G401 (cell line): ENCODE measurements at regions not wholly inside any gene's neighbourhood (a gene's known extent, or its start where the extent isn't known, plus 50 kb on each side); places are given as distances from the start of the nearest gene placed in this dataset.
"Not testable (repeated sequence)": the region's sequence is repeated elsewhere in the genome, so short reads cannot be mapped to it uniquely, and the experiment has no call there.

Experiments
- DNase-seq: peaks from one replicate; pipeline ENCODE4 v3.0.0-alpha.2; 2015; ENCODE audit warnings: low spot score
- in situ Hi-C: cut with HindIII; loops from 2 replicates; pipeline ENCODE4 v1.10.0; 2016; ENCODE audit warnings: low sequenced_read_pairs, mixed read lengths

DNA sequence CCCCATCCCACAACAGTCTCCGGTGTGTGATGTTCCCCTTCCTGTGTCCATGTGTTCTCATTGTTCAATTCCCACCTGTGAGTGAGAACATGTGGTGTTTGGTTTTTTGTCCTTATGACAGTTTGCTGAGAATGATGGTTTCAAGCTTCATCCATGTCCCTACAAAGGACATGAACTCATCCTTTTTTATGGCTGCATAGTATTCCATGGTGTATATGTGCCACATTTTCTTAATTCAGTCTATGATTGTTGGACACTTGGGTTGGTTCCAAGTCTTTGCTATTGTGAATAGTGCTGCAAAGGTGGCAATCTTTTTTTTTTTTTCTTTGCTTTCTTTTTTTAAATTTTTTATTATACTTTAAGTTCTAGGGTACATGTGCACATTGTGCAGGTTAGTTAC, 406.7 kb upstream of the ATP5MC3 start:
- in situ Hi-C loops, DNase-seq: not testable (repeated sequence)

DNA sequence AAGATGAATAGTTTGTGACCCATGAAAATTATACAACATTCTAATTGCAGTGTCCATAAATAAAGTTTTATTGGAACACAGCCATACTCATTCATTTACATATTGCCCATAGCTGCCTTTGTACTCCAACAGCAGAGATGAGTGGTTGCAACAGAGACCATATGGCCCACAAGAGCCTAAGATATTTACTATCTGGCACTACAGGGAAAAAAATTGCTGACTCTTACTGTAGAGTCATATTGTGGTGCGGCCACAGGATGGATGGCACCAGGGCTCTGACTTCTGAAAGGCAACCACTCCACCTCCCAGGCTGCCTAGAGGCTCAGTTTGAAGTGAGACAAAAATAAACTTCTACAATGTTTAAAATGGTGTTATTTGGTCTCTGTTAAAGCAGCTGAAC, 404.0 kb upstream of the ATP5MC3 start:
- DNase-seq: no peak
- in situ Hi-C loops: no loop called here

DNA sequence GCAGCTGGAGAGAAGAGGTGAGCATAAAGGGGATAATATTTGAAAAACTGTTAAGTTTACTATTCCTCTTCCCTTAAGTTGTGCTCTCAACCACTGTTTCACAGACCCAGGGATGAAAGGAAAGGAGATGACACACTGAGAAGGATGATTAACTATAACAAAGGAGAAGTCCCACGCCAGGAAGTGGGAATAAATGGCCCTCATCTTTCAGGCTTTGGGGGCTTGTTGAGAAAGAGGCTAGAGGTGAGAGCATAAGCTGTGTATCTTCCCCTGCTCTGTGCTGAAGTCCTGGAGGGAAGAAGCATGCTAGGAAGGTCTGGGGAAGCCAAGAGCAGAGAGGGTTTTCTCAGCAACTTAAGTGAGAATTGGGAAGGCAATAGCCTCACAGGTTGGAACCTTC, 399.1 kb upstream of the ATP5MC3 start:
- DNase-seq: no peak
- in situ Hi-C loops: no loop called here

DNA sequence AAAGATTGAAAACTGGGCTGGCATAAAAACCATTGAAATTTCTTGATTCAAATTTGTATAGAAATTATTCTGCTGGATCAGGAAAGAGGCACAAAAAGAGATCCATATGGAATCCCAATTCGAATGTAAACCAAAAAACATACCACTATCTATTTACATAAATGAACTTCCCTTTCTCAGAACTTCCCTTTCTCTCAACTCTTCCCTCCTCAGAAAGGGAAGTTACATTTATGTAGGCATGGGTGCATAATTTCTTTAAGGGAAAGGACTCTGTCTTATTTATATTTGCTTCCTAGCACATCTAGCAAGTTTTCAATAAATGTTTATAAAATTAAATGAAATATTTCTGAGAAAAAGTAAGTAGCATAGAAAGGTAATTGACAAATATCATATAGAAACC, 398.1 kb upstream of the ATP5MC3 start:
- no peak for DNase-seq
- in situ Hi-C loops: no loop called here

DNA sequence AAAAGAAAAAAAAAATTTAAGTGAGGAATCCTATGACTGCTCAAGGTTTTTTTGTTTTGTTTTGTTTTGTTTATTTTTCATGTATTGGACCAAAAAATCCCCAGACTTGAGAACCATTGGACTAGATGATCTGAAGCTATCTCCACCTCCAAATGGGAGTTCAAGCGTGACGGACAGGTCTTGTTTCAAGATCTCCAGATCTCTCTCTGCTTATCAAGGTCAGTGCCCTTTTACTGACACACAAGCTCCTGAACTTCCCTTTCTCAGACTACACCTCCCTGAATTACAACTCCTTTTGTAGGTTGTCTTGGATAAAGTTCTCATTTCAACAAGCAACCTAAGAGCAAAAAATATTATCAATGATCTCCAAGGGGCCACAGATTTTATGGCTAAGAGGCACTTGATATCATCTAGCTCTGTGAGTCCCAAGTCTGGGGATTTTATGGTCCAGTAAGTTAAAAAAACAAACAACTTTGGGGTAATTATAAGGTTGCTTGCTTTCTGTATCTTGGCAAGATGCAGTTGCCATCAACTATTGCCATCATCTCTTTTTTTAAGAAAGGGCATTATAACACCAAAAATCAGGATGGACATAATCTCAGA, 396.0 kb upstream of the ATP5MC3 start:
- in situ Hi-C loops: no loop called here
- DNase-seq: no peak

DNA sequence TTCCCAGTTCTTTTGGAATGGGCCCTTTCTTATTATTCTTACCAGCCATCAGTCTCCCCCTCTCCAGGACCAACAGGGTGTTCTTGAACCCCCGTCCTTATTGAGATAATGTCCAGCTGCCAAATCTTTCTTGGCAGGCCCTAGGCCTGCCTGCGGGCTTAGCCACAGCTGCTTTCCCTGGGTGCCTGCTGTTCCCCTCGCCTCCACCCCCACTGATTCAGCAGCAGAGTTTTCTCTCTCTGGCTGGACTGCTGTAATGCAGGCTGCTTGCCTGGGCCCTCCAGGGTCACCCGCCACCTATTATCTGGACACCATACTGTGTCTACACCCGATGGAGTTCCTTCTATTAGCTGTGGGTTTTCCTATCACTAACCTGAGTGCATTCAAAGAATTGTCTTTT, 395.4 kb upstream of the ATP5MC3 start:
- in situ Hi-C loops: no loop called here
- DNase-seq: no peak

DNA sequence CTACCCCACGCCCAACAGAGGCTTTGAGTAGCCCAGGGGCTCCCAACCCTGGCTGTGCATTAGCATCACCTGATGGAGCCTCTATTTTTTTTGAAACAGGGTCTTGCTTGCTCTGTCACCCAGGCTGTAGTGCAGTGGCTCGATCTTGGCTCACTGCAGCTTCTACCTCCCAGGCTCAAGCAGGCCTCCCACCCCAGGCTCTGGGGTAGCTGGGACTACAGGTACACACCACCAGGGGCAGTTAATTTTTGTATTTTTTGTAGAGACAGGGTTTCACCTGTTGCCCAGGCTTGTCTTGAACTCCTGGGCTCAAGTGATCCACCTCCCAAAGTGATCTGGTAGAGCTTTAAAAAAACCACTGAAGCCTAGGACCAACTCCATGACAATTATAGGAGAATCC, 394.8 kb upstream of the ATP5MC3 start:
- no peak for DNase-seq
- in situ Hi-C loops: no loop called here

DNA sequence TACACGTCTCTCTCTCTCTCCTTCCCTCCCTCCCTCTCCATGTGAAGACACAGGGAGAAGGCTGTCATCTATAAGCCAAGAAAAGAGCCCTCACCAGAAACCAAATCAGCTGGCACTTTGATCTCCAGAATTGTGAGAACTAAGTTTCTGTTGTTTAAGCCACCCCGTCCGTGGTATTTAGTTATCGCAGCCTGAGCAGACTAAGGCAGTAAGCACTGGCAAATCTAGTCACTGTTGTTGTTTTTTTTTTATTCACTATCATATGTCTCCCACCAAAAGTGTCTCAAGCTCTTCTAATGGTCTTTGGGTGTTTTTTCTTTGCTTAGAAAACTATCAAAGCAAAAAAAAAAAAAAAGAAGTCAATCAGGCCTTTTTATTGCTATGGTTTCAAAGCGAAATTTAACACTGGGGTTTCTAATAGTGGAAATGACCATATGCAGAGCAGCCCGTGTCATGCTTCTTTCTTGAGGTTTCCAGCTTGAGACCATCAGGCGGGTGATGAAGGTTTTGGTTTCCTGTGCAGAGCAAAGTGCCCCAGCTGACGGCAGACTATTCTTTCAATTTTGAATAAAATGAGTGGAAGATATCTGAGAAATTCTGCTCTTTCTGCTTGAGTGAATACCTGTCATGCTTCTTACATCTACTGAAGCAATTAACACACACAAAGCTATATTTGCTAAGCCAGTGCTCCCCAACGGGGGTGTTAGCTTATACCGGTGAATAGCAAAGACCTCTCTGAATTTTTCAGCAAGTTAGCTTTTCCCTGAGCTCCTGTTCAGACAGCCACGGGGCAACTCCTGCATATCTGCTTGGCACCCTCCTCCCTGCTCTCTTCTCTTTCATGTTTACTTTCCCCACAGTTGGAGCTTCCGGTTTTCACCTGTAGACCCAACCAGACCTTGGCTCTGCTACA, 394.1 kb upstream of the ATP5MC3 start:
- in situ Hi-C loops: no loop called here
- no peak for DNase-seq

DNA sequence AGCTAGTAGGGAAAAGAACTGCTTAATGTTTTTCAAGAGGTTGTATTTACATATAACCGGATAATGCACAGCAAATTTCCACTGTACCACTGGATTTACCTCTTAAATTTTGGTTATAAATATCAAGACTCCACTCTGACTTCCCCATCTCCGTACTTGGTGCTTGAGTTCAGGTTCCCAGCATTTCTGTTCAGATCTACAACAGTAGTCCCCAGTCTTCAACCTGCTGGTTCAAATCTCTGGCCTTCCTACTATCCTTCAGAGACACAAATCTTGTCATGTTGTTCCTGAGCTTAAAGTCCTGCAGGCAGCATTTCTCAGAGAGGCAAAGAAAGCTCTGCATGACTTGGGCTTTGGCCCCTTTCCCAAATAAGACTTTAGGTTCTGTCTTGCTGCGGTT, 392.6 kb upstream of the ATP5MC3 start:
- DNase-seq: no peak
- in situ Hi-C loops: no loop called here

DNA sequence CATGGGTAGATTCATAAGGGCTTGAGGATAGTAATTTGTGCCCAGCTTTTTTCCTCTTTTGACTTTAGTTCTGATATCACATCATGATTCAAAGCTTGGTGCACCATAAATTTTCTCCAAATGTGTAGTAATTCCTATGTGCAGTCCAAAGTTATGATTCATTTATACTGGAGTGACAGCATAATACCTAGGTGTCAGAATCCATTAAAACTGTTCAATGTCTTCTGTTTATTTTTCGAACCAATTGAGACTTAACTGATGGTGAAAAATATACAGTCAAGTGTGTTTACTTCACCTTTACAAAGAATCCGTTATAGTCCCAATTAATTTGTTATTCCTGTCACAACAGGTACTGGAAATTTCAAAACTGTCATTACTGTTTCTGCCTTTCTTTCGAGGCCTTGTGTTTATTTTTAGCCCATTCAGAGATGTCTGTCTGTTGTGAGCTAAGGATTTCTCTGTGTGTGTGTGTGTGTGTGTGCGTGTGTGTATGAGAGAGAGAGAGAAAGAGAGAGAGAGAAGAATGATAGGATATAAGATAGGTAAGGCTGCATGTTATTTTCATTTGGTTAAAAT, 389.7 kb upstream of the ATP5MC3 start:
- no peak for DNase-seq
- in situ Hi-C loops: no loop called here

DNA sequence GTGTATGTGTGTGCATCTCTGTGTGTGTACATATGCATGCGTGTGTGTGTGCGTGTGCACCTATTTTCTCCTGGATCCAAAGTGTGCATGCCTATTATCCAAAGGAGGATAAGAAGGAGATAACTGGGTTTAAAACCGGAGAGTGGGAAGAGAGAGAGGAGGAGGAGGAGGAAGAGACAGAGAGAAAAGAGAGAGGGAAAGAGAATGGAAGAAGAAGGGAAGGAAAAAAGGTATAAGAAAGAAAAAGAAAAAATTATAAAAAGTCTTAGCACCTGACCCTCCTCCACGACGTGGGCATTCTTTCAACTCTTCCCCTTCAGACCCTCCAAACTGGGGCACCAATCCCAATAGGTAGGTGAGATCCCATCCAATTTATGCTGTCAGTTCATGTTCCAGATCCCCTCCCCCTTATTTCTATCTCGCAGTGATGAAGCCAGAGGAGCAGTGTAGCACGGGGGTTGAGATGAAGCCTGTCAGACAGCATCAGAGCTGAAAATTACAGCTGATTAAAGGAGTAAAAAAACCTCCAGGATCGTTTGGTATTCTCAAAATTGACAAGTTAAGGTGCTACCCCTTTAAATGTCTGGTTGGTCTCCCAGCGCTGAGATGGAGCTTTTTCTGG, 386.7 kb upstream of the ATP5MC3 start:
- no peak for DNase-seq
- in situ Hi-C loops: no loop called here

DNA sequence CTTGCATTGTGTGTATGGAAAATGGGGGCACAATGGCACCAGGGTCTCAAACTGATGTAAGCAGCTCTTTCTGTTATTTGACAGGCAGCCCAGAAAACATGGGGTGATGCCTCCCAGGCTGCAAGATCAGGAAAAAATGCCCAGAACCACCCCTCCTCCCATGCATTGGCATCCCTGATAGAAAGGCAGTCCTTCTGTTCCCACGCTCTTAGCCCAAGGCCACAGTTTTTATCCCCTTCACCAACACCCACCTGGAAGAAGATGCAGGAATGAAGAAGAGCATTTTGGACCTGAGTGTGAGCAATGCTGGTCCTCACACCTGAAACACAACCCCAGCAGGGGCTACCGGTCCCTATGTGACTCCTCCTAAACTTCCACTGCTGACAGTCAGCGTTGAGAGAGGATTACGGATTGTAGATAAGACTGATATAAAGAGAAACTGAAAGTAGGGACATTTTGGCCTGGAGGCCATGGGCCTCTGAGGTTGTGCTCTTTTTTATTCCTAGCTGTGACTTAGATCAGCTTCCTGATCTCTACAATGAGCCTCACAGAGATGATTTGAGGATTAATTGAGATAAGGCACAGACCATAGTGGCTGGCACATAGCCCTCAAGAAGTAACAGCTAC, 386.0 kb upstream of the ATP5MC3 start:
- in situ Hi-C loops: no loop called here
- DNase-seq: no peak

DNA sequence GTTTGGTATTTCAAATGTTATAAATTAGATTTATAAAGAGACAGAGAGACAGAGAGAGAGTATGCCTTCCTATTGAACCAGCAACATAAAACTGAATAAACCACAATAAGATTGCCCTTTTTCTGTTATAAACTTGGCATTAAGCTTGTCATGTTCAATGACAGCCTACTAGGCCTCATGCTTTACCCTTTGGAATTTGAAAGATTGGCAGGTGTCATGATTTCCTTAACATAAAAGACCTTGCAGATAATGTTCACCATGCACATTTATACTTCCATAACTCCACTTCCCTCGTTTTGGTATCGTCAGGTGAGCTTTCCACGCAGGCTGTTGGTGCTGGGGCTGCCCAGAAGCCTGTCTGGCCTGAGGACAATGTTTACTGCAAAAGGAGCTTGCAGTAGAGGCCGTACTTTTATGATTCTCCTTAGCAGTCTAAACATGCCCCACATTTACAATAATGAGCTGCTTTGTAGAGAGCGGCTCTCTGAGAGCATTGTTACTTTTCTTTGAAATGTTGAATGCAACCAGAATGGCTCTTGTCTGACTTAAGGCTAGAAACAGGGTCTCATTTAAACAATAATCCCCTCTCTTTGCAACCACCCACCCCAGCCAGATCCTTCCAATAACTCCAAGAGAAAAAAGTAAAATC, 379.1 kb upstream of the ATP5MC3 start:
- in situ Hi-C loops: no loop called here
- DNase-seq: no peak

DNA sequence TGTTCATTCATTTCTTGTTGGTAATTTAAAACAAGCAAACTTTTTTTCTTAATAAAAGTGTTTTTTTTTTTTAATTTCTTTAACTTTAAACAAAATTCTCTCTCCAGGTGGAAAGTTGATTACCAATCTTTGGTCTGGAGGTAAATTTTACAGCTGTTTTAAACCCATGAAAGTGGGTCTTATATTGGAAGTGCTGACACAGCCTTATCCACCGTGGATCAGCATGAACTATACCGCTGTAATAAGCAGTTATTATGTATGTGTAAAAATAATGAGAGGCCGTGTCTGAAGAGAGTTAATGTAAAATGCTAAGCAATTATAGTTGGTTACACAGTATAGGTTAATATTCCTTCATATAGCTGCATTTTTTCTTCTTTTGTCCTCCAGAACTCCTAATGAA, 378.1 kb upstream of the ATP5MC3 start:
- DNase-seq: no peak
- in situ Hi-C loops: no loop called here

DNA sequence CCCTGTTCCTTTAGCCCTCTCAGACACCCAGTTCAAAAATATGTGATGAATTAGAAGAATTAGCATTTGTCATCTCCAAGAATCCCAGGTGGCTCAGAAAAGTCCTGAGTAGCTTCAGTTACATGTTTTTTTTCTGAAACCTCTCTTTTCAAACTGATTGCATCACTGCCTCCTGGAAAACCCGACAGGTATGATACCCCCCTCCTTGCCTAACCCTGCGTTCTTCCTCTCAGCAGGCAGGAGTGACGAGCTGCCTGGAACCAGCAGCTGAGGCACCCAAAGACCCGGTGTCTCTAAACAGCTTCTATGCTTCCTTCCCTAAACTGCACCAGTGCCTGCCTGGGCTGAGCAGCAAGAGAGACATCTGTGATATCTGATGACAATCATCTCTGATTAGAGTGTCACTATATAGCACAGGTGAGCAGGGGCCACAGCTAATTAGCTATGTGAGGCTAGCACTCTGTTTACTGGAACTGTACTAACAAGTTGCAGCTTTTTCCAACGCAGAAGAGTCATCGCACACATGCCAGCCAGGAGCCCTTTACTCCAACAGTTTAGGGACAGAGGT, 376.4 kb upstream of the ATP5MC3 start:
- in situ Hi-C loops: no loop called here
- DNase-seq: no peak

DNA sequence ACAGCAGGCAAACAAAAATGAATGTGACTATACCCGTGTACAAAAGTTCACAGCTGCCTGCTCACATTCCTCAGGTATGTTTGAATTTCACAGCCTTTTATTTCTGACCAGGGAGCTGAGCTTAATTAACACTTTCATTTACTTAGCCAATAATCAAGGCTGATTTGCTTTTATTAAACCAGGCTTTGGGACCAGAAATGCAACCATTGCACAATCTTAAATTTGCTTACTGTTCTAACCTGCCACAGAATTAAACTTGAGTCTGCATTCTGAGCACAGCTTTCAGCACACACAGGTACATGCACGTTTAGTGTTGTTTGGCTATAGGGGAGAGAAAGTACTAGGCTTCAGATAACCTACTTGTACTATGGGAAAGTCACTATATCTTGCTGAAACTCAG, 372.4 kb upstream of the ATP5MC3 start:
- in situ Hi-C loops: no loop called here
- DNase-seq: no peak

DNA sequence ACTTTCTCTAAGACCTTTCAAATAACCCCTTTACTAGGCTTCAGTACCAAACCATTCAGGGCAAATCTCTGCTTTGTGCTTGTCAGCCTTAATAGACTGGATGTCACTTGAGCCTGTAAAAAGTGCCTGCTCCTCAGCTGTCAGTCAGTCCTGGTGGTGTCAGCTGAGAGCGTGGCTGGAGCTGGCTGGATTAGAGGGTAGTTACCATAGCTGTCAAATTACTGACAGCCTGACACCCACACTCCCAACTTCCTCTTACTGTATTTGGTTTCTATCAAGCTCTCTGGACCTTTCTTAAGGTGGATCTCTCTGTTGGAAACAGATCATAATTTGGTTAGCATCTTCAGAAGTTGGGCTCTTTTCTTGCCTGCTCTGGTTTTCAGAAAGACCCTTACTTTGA, 371.4 kb upstream of the ATP5MC3 start:
- in situ Hi-C loops: no loop called here
- no peak for DNase-seq

DNA sequence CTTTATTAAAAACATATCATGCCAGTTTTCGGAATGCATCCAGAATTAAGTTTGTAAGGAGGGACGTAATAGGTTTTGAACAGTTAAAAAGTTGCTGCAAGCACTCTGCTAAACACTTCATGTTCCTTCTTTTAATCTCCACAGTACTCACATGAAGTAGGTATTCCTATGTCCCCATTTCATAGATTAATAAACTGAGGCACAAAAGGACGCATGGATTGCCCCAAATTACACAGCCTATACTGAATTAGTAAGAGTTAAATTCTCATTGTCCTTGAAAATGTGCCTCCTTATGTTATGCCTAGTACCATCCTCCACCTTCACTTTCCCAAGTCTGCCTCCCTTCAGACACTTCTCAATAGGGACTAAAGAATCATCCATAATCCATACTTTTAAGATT, 358.9 kb upstream of the ATP5MC3 start:
- in situ Hi-C loops: no loop called here
- DNase-seq: no peak

DNA sequence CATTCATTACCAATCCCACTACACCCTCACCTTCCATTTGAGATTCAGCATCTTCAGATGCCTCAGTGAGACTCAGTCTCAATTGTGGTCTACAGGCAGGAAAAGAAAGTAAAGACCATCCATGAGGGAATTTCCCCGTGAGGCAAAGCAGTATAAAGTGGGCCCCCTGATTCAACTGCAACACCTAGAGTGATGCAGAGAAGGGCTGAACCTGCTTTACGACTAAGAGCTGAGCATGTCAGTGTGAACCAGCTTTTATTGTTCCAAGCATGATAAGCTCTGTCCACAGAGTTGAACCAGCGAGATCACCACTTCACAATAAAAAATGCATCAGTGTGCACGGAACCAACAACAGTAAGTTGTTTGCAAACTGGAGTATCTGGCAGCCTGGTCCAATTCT, 357.6 kb upstream of the ATP5MC3 start:
- no peak for DNase-seq
- in situ Hi-C loops: no loop called here
